AG09319 (cell line): ENCODE measurements at regions not wholly inside any gene's neighbourhood (a gene's known extent, or its start where the extent isn't known, plus 50 kb on each side); places are given as distances from the start of the nearest gene placed in this dataset.

Source experiments
- DNase-seq: peaks from one replicate; pipeline ENCODE4 v3.0.0-alpha.2; 2010; ENCODE audit warnings: low read depth; ENCODE audit errors: extremely low read depth
- CTCF ChIP-seq: IDR thresholded peaks from 2 replicates; pipeline ENCODE4 v1.5.1; 2011; ENCODE audit warnings: low read depth, mild to moderate bottlenecking, inconsistent platforms, low read length, moderate library complexity

GRCh38 chr10:60607372-60607771, 170.9 kb upstream of the CDK1 start:
- DNase-seq, result no peak
- no peak for TF ChIP-seq CTCF

- no peak for TF ChIP-seq CTCF
- no peak for DNase-seq
These were observed 171.8 kb upstream of the CDK1 start for GRCh38 chr10:60606343-60607080.

- TF ChIP-seq CTCF, result no peak
- no peak for DNase-seq
These were observed 172.8 kb upstream of the CDK1 start for GRCh38 chr10:60605476-60605875.

GRCh38 chr10:60604342-60604741, 173.9 kb upstream of the CDK1 start:
- TF ChIP-seq CTCF, result no peak
- no peak for DNase-seq

- TF ChIP-seq CTCF, result no peak
- DNase-seq, result no peak
These were observed 180.8 kb upstream of the CDK1 start for GRCh38 chr10:60597513-60597912.

- DNase-seq, result no peak
These were observed 182.4 kb upstream of the CDK1 start for GRCh38 chr10:60595852-60596251.

GRCh38 chr10:60594476-60595051, 183.7 kb upstream of the CDK1 start:
- no peak for TF ChIP-seq CTCF
- DNase-seq, result no peak

More at GRCh38 chr10:60595852-60596251, 182.4 kb upstream of the CDK1 start:
- TF ChIP-seq CTCF, result no peak
